ENCODE measurements at regions not wholly inside any gene's neighbourhood (a gene's known extent, or its start where the extent isn't known, plus 50 kb on each side); places are given as distances from the start of the nearest gene placed in this dataset.

DNA sequence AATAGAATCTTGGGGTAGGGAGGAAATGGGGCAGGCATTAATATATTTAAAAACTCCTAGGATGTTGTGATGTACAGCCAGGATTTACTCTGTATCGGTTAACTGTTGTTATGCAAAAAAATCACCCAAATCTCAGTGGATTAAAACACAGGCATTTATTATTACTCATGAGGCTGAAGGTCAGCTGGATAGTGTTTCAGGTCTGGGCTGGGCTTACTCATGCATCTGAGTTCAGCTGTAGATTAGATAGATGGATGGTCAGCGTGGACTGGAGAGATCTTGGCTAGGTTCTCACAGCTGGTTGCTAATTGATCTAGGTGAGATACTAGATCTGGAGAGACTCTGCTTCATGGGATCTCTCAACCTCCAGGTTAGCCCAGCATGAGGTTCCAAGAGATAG lies 131.4 kb downstream of the BTBD3 start:
- TF ChIP-seq, protein P1, sequence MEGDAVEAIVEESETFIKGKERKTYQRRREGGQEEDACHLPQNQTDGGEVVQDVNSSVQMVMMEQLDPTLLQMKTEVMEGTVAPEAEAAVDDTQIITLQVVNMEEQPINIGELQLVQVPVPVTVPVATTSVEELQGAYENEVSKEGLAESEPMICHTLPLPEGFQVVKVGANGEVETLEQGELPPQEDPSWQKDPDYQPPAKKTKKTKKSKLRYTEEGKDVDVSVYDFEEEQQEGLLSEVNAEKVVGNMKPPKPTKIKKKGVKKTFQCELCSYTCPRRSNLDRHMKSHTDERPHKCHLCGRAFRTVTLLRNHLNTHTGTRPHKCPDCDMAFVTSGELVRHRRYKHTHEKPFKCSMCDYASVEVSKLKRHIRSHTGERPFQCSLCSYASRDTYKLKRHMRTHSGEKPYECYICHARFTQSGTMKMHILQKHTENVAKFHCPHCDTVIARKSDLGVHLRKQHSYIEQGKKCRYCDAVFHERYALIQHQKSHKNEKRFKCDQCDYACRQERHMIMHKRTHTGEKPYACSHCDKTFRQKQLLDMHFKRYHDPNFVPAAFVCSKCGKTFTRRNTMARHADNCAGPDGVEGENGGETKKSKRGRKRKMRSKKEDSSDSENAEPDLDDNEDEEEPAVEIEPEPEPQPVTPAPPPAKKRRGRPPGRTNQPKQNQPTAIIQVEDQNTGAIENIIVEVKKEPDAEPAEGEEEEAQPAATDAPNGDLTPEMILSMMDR (IDR thresholded peaks at IDR 0.05) = no peak
- no peak for TF ChIP-seq POLR2A (IDR thresholded peaks at IDR 0.05)
